WTC11 (cell line): ENCODE measurements at regions not wholly inside any gene's neighbourhood (a gene's known extent, or its start where the extent isn't known, plus 50 kb on each side); places are given as distances from the start of the nearest gene placed in this dataset.

Experiments
- CTCF ChIP-seq: fragments of 200-600 bp; IDR thresholded peaks from 2 replicates; pipeline ENCODE4 v1.8.0; 2022; ENCODE audit warnings: antibody characterized with exemption
- ETV6 ChIP-seq: sonication (generic); formaldehyde crosslinking; IDR thresholded peaks from 2 replicates; pipeline ENCODE4 v1.8.1; 2022; ENCODE audit warnings: mild to moderate bottlenecking, missing genetic modification reagents
- FOXJ3 ChIP-seq: sonication (generic); formaldehyde crosslinking; IDR thresholded peaks from 2 replicates; pipeline ENCODE4 v1.9.0; 2021; ENCODE audit warnings: missing genetic modification reagents, mild to moderate bottlenecking, borderline replicate concordance
- FOXP1 ChIP-seq: sonication (generic); formaldehyde crosslinking; IDR thresholded peaks from 2 replicates; pipeline ENCODE4 v1.8.0; 2022; ENCODE audit warnings: missing genetic modification reagents, mild to moderate bottlenecking, moderate library complexity, borderline replicate concordance
- JUN ChIP-seq: sonication (generic); formaldehyde crosslinking; IDR thresholded peaks from 2 replicates; pipeline ENCODE4 v1.8.0; 2023; ENCODE audit warnings: mild to moderate bottlenecking, missing genetic modification reagents
- MXD4 ChIP-seq: fragments of 250-450 bp; sonication (Bioruptor Pico); IDR thresholded peaks from 2 replicates; pipeline ENCODE4 v1.8.0; 2021; ENCODE audit warnings: mild to moderate bottlenecking, moderate library complexity, borderline replicate concordance
- NR3C1 ChIP-seq: sonication (generic); formaldehyde crosslinking; conservative IDR thresholded peaks from 2 replicates; pipeline ENCODE4 v1.8.1; 2023; ENCODE audit warnings: low read depth, mild to moderate bottlenecking, missing genetic modification reagents
- PRDM15 ChIP-seq: sonication (generic); formaldehyde crosslinking; IDR thresholded peaks from 2 replicates; pipeline ENCODE4 v1.8.0; 2022; ENCODE audit warnings: missing genetic modification reagents
- ZNF121 ChIP-seq: sonication (generic); formaldehyde crosslinking; IDR thresholded peaks from 2 replicates; pipeline ENCODE4 v1.8.0; 2023; ENCODE audit warnings: missing genetic modification reagents
- ZNF138 ChIP-seq: sonication (generic); formaldehyde crosslinking; conservative IDR thresholded peaks from 2 replicates; pipeline ENCODE4 v1.8.1; 2022; ENCODE audit warnings: mild to moderate bottlenecking, moderate library complexity, missing genetic modification reagents
- ZSCAN18 ChIP-seq: fragments of 250-450 bp; sonication (Bioruptor Pico); IDR thresholded peaks from 2 replicates; pipeline ENCODE4 v2.1.2; 2022; ENCODE audit warnings: mild to moderate bottlenecking, moderate library complexity

GRCh38 chr3:54021071-54021470 is 101.3 kb upstream of the CACNA2D3 start:
- TF ChIP-seq ZNF138: no peak
- TF ChIP-seq MXD4 (CRISPR knock-in tag): no peak
- no peak for TF ChIP-seq CTCF
- no peak for TF ChIP-seq JUN (CRISPR knock-in tag)
- TF ChIP-seq FOXP1 (CRISPR knock-in tag): no peak
- TF ChIP-seq ZNF121 (CRISPR knock-in tag): no peak
- no peak for TF ChIP-seq NR3C1 (CRISPR knock-in tag)
- TF ChIP-seq ZSCAN18 (CRISPR knock-in tag): no peak
- no peak for TF ChIP-seq ETV6 (CRISPR knock-in tag)
- TF ChIP-seq FOXJ3 (CRISPR knock-in tag): no peak
- TF ChIP-seq PRDM15 (CRISPR knock-in tag): no peak
